Right lobe of liver (tissue), 4 donors: ENCODE measurements at regions not wholly inside any gene's neighbourhood (a gene's known extent, or its start where the extent isn't known, plus 50 kb on each side); places are given as distances from the start of the nearest gene placed in this dataset.

Experiments
- CTCF ChIP-seq, 4 donors: fragments of 200-600 bp in 3 of 4; fragments of 450-650 bp in 1 of 4; IDR thresholded peaks; one replicate each; pipeline versions ENCODE4 v1.5.1 to v1.8.0; 2016 to 2022; ENCODE audit warnings: antibody characterized with exemption in 4 of 4, mild to moderate bottlenecking in 2 of 4
- POLR2A ChIP-seq: fragments of 450-650 bp; IDR thresholded peaks from one replicate; pipeline ENCODE4 v1.6.1; 2017; ENCODE audit warnings: antibody characterized with exemption, mild to moderate bottlenecking
- donor health status: DM: no; HTN: no; CAD: no.
- donor health status: DM: no; HTN: no; CAD: no.
- donor health status: DM: no; HTN: yes; CAD: no.

- TF ChIP-seq CTCF (IDR thresholded peaks at IDR 0.05) (no peak), POLR2A (no peak)
Measured at GRCh38 chr18:64490207-64490606, 341.3 kb upstream of the LINC00305 start.
